Activated CD4-positive, CD25-positive, alpha-beta regulatory T cell treated with anti-CD3 and anti-CD28 coated beads, Interleukin-2, amount 50 U/mL, for 72 hours (primary cell): ENCODE measurements at regions not wholly inside any gene's neighbourhood (a gene's known extent, or its start where the extent isn't known, plus 50 kb on each side); places are given as distances from the start of the nearest gene placed in this dataset.

Source experiments
- DNase-seq: peaks from one replicate; pipeline ENCODE4 v3.0.0; 2021

DNA sequence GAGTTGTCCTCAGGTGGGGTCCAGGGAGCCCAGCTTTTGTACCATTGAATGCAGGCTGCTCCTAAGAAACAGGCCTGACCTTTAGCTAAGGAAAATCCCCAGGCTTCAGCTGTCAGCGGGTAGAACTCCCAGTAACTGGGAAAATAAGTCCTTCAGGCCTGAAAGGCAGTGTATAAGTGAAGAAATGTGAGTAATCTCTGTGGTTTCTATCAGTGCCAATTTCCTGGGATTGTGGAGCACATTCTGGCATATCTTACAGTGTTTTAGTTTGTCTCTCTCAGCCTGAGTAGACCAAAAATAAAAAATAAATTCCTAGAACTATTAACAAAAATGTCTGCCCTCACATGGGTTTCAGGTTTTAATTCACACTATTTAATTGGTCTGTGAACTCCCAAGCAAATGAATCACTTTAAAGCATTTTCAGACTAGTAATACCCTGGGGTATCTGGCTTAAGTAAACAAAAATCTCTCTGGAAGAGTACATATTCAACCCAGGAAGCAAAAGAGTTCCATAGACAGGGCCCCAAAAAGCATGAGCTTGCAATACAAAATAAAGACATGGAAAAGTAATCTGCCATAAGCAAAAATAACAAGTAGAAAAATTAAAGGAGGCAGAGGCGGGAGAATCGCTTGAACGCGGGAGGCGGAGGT lies 566.2 kb upstream of the NOX3 start:
- DNase-seq, result no peak

DNA sequence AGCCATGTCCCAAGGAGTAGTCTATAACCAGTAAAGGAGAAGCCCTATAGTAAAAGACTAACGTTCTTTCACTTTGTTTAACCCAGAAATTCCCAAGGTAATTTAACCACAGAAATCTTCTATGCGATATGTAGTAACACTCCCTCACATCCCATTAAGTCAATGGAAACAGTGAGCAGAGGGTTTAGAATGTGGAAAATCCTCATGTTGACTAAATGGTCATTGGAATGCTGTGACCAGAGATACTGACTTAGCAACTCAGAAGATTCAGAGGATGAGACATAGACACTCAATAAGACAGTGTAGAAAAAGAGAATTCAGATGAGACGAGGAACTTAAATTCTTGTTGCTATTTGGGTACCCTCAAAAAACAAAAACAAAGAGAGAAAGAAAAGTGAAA lies 562.2 kb upstream of the NOX3 start:
- DNase-seq, result no peak

GRCh38 chr6:156016186-156016976 lies 560.7 kb upstream of the NOX3 start:
- DNase-seq, result no peak

- no peak for DNase-seq
These were observed 557.5 kb upstream of the NOX3 start for GRCh38 chr6:156013155-156013554.

GRCh38 chr6:156009656-156010055 lies 554.0 kb upstream of the NOX3 start:
- DNase-seq, result no peak

GRCh38 chr6:156004796-156005195 lies 549.2 kb upstream of the NOX3 start:
- no peak for DNase-seq

DNA sequence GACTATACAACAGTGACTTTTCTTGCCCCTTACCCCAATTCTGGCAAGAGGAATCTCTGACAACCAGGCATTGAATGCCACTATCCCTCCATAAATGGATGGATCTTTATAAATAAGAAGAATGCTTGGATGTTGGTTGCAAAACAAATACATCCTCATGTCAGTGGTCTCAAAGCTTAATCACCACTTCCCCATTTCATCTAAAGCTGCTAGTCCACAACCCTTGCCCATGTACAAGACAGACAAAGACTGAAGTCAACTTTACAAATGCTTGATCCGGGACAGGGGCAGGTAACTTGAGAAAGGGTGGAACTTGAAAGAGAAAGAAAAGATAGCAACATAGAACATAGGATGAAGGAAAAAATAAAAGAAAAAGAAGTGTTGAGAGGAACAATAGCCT lies 540.5 kb upstream of the NOX3 start:
- no peak for DNase-seq

- no peak for DNase-seq
These were observed 539.6 kb upstream of the NOX3 start for GRCh38 chr6:155995281-155995680.

GRCh38 chr6:155994086-155994485 lies 538.4 kb upstream of the NOX3 start:
- no peak for DNase-seq

DNA sequence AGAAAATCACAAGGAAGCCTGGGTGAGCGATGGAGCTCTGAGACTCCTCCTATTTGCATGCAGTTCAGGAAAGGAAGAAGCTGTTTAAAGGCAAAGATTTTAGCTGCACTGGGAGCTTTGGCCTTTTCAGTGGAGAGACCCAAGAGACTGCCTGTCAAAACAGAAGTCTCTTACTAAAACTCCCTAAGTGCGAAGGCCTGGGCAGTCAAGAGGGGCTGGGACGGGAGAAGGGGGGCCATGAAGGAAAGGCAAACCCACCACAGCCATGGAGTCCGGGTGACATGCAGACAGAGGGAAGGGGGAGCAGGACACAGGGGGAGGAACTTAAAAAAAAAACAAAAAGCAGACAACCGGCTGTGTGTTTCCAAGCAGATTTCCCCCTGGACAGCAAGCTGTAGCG lies 537.6 kb upstream of the NOX3 start:
- no peak for DNase-seq

DNA sequence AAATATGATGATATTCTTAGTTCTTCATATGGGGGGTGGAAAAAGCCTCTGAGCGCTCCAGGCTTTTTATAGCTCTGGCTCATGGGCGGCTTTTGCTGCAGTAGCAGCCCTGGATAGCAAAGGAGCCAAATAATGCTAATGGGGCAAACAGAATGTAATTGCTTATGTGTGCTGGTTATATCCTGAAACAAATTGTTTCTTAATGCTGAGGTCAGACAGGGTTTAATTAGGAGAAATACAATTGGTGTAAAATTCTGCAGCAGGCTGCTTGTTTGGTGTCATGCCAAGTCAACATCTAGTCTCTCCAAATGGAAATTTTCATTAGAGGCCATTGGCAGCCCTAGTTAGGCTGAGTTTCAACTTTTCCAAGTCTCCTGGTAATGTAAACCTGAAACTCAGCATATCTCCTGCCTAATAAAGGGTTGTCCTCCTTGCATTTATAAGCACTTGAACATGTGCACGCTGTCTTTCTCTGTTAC lies 530.1 kb upstream of the NOX3 start:
- DNase-seq, result no peak

GRCh38 chr6:155980768-155981079 lies 525.1 kb upstream of the NOX3 start:
- no peak for DNase-seq

GRCh38 chr6:155980014-155980767 lies 524.6 kb upstream of the NOX3 start:
- DNase-seq, result no peak

DNA sequence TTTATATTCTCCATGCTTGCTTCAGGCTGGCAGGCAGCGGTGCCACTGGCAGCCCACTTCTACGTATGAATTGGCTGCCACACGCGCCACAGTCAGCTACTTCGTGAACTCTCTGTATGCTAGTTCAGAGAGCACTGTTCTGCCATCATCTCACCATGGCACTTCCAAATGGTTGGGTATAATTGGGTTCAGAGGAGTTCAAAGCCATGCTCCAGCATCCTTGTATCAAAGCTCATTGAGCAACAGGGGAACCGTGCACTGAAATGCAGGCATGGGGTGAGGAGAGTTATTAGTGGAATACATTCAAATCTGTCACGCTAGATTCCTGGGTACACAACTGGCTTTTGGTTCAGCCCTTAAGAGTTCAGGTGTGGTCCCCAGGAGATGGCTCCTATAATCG lies 519.9 kb upstream of the NOX3 start:
- no peak for DNase-seq

DNA sequence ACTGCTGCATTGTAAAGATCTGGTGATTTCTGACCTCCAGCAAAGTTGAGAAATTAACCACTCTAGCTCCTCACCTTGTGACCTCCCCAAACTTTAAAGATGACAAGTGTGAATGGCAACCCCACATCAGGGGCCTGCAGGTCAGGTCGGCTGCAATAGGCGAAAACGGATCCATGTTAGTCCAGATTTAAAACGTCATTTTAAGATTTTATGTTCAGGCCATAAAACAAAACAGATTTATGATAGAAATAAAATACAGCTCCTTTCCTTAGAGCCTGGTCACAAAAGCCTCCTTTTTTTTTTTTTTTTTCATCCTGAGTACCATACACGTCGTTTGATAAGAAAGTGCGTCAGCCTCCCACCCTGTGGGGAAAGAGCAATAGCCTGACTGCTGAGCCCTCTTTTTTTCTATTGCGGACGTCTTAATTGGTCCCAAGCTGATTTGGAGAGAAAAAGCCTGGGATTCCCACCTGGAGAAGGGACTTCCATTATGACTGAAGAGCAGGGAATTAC lies 519.2 kb upstream of the NOX3 start:
- DNase-seq, result no peak

DNA sequence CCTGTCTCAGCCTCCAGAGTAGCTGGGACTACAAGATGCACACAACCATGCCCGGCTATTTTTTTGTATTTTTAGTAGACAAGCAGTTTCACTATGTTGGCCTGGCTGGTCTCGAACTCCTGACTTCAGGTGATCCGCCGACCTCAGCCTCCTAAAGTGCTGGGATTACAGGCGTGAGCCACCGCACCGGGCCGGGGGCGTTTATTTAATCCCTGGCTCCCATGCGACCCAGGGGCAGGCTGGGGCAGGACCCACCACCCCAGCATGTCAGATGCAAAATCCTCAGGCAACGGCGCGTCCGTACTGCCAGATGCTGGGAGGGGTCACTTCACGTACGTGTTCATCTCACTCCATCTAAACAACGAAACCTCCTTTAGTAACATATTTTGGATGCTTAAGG lies 518.7 kb upstream of the NOX3 start:
- DNase-seq, result no peak

- no peak for DNase-seq
These were observed 515.5 kb upstream of the NOX3 start for GRCh38 chr6:155970876-155971708.

GRCh38 chr6:155970472-155970871 lies 514.8 kb upstream of the NOX3 start:
- no peak for DNase-seq

DNA sequence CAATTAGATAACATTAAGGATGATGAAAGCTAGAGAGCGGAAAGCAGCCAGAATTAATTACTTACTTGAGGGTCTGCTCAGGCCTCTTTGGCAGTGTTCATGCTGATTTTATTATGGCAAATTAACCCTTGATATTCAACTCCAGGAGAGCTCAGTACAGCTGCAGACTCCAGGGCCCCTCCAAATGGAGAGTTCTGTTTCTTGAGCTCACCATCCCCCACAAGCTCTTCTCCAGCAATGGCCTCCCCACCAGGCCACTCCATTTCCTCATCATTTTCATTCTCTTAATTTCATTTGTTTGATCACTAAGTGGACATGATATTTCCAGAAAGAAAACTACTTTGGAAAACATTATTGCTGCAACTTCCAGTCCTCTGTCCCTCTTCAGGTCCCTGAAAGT lies 513.3 kb upstream of the NOX3 start:
- DNase-seq, result no peak

DNA sequence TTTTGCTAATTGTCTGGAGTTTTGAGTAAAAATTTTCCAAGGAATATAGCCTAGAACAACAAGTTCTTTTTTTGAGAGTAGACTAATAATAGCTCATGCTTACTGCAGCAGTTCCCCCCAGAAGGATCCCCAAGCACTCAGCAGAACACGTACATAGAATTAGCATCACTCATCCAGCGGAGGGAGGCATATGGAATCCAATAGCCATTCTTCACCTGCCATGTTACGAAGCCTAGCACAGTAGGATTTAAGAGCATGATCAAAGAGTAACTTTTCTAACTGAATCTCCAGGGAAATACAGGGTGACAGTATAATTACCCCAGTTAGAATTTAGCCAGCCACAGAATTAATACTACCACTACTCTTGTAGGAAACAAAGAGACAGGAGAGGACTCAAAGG lies 511.7 kb upstream of the NOX3 start:
- DNase-seq, result no peak

GRCh38 chr6:155964544-155964943 lies 508.9 kb upstream of the NOX3 start:
- DNase-seq, result no peak

GRCh38 chr6:155962276-155962675 lies 506.6 kb upstream of the NOX3 start:
- no peak for DNase-seq
